ENCODE measurements at regions not wholly inside any gene's neighbourhood (a gene's known extent, or its start where the extent isn't known, plus 50 kb on each side); places are given as distances from the start of the nearest gene placed in this dataset.

DNA sequence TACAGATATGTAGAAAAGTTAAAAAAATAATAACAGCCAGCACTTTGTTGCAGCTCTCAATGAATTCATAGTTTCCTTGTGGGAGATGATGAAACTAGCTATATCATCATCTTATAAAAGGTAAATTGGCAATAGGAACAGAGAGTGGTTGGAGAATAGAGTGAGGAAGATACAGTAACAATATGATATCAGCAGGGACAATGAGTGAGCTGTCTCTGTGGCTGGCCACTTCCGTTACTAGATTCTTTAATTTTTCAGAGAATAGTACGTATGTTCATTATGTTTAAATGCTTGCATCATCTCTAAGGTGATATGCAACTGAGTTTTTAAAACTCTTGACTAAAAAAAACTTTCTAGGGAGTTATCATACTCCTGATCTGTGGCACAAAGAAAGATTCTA, 1006.2 kb upstream of the FLRT2 start:
- H3K27ac ChIP-seq (replicated peaks): no peak overlapping the region
- no peak overlapping the region for H3K4me3 ChIP-seq (replicated peaks; ENCODE audit: insufficient read depth, low read length)
- no peak for TF ChIP-seq SPI1 (IDR thresholded peaks at IDR 0.05; ENCODE audit: borderline replicate concordance, low read depth)
- TF ChIP-seq CTCF (IDR thresholded peaks at IDR 0.05; ENCODE audit: insufficient read depth, low read length): no peak
- TF ChIP-seq POLR2AphosphoS5 (IDR thresholded peaks at IDR 0.05; ENCODE audit: low read depth): no peak
- no peak for TF ChIP-seq GABPA (IDR thresholded peaks at IDR 0.05; ENCODE audit: low read depth)
- no peak for TF ChIP-seq REST (IDR thresholded peaks at IDR 0.05; ENCODE audit: insufficient replicate concordance, low read depth)
- no peak for DNase-seq (ENCODE audit: low read depth in 1 of 2, low spot score in 1 of 2)
- no peaks in the 10 kb centered on the region for H3K27me3 ChIP-seq (ENCODE audit: insufficient read depth, poor library complexity, severe bottlenecking)

GRCh38 chr14:84527706-84528105, 1002.2 kb upstream of the FLRT2 start:
- no peak overlapping the region for H3K27ac ChIP-seq (replicated peaks)
- DNase-seq (ENCODE audit: low read depth in 1 of 2, low spot score in 1 of 2): no peak
- H3K4me3 ChIP-seq (replicated peaks; ENCODE audit: insufficient read depth, low read length): no peak overlapping the region
- TF ChIP-seq POLR2AphosphoS5 (IDR thresholded peaks at IDR 0.05; ENCODE audit: low read depth) (no peak), GABPA (IDR thresholded peaks at IDR 0.05; ENCODE audit: low read depth) (no peak), REST (IDR thresholded peaks at IDR 0.05; ENCODE audit: insufficient replicate concordance, low read depth) (no peak), SPI1 (IDR thresholded peaks at IDR 0.05; ENCODE audit: borderline replicate concordance, low read depth) (no peak), CTCF (IDR thresholded peaks at IDR 0.05; ENCODE audit: insufficient read depth, low read length) (no peak)
- no peaks in the 10 kb centered on the region for H3K27me3 ChIP-seq (ENCODE audit: insufficient read depth, poor library complexity, severe bottlenecking)

DNA sequence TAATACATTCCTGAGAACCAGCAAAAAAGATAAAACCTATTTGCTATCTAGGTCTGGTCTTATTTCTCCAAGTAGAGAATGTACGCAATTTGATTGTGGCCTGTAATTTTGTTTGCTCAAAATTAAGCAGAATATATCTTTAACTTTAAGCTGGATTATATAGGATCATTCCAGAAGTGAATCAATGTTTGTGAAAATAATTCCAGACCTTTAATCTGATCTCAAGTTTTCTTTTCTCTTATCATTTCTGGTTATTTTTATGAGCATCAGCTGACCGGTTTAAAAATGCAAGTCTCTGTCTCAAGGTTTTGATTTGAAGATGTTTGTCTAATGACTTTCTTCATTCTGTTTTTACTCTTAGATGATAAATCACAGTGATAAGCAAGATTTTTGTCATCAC, 997.9 kb upstream of the FLRT2 start:
- no peak for DNase-seq (ENCODE audit: low read depth in 1 of 2, low spot score in 1 of 2)
- TF ChIP-seq GABPA (IDR thresholded peaks at IDR 0.05; ENCODE audit: low read depth) (no peak), SPI1 (IDR thresholded peaks at IDR 0.05; ENCODE audit: borderline replicate concordance, low read depth) (no peak), REST (IDR thresholded peaks at IDR 0.05; ENCODE audit: insufficient replicate concordance, low read depth) (no peak), CTCF (IDR thresholded peaks at IDR 0.05; ENCODE audit: insufficient read depth, low read length) (no peak), POLR2AphosphoS5 (IDR thresholded peaks at IDR 0.05; ENCODE audit: low read depth) (no peak)

More for the DNA sequence above, 997.9 kb upstream of the FLRT2 start:
- Histone ChIP-seq H3K4me3 (replicated peaks; ENCODE audit: insufficient read depth, low read length) (no peak overlapping the region), H3K27me3 (ENCODE audit: insufficient read depth, poor library complexity, severe bottlenecking) (no peaks in the 10 kb centered on the region), H3K27ac (replicated peaks) (no peak overlapping the region)
